Activated naive CD4-positive, alpha-beta T cell treated with anti-CD3 and anti-CD28 coated beads for 36 hours (primary cell): ENCODE measurements at regions not wholly inside any gene's neighbourhood (a gene's known extent, or its start where the extent isn't known, plus 50 kb on each side); places are given as distances from the start of the nearest gene placed in this dataset.

Experiments
- CTCF ChIA-PET: fragments of 350-600 bp; sonication (Branson Sonifier 250); formaldehyde crosslinking; loops from one replicate; lab custom pipeline; 2021; ENCODE audit warnings: antibody characterized with exemption; lab: Charles Lee
- DNase-seq: peaks from one replicate; pipeline ENCODE4 v3.0.0-alpha.2; 2020
- H3K27ac Mint-ChIP-seq: one replicate; pipeline ENCODE4 v1.8.0; 2021; ENCODE audit warnings: mild to moderate bottlenecking, mixed read lengths
- H3K27me3 Mint-ChIP-seq: one replicate; pipeline ENCODE4 v1.8.0; 2021; ENCODE audit warnings: low read depth, mixed read lengths
- H3K36me3 Mint-ChIP-seq: one replicate; pipeline ENCODE4 v1.8.0; 2021; ENCODE audit warnings: low read depth, mixed read lengths
- H3K4me1 Mint-ChIP-seq: one replicate; pipeline ENCODE4 v1.8.0; 2021; ENCODE audit warnings: low read depth, mixed read lengths
- H3K4me3 Mint-ChIP-seq: one replicate; pipeline ENCODE4 v1.8.0; 2021; ENCODE audit warnings: mild to moderate bottlenecking, moderate library complexity, mixed read lengths
- H3K9me3 Mint-ChIP-seq: one replicate; pipeline ENCODE4 v1.8.0; 2021; ENCODE audit warnings: mixed read lengths
- intact Hi-C: fragments of 100-400 bp; cut with micrococcal nuclease; formaldehyde crosslinking; loops from one replicate; pipeline ENCODE4 v1.15.1; 2023

- Mint-ChIP-seq H3K27ac (no peak overlapping the region), H3K4me3 (no peak overlapping the region), H3K36me3 (no peaks in the 10 kb centered on the region), H3K27me3 (no peaks in the 10 kb centered on the region), H3K9me3 (no peaks in the 10 kb centered on the region), H3K4me1 (no peaks in the 10 kb centered on the region)
- no peak for DNase-seq
- CTCF ChIA-PET, result no interaction called here
- intact Hi-C loops, result no loop called here
These were observed 620.2 kb upstream of the NETO1 start for GRCh38 chr18:73487966-73488365.

- no peaks in the 10 kb centered on the region for H3K4me1 Mint-ChIP-seq
- H3K27me3 Mint-ChIP-seq, result no peaks in the 10 kb centered on the region
- H3K4me3 Mint-ChIP-seq, result no peak overlapping the region
- no peak for DNase-seq
- no peak overlapping the region for H3K27ac Mint-ChIP-seq
- no peaks in the 10 kb centered on the region for H3K9me3 Mint-ChIP-seq
- intact Hi-C loops, result no loop called here
- no peaks in the 10 kb centered on the region for H3K36me3 Mint-ChIP-seq
- CTCF ChIA-PET, result no interaction called here
These were observed 617.4 kb upstream of the NETO1 start for GRCh38 chr18:73485166-73485565.

- no peak overlapping the region for H3K4me3 Mint-ChIP-seq
- no peak overlapping the region for H3K27ac Mint-ChIP-seq
- H3K36me3 Mint-ChIP-seq, result no peaks in the 10 kb centered on the region
- intact Hi-C loops, result no loop called here
- DNase-seq, result no peak
- H3K27me3 Mint-ChIP-seq, result no peaks in the 10 kb centered on the region
- no peaks in the 10 kb centered on the region for H3K9me3 Mint-ChIP-seq
- H3K4me1 Mint-ChIP-seq, result no peaks in the 10 kb centered on the region
- CTCF ChIA-PET, result no interaction called here
These were observed 615.1 kb upstream of the NETO1 start for GRCh38 chr18:73482901-73483300.

GRCh38 chr18:73479477-73479876 is 611.7 kb upstream of the NETO1 start:
- no peak for DNase-seq
- Mint-ChIP-seq H3K36me3 (no peaks in the 10 kb centered on the region), H3K4me1 (no peaks in the 10 kb centered on the region), H3K27ac (no peak overlapping the region), H3K4me3 (no peak overlapping the region), H3K9me3 (peaks cover 2% of the 10 kb centered on the region), H3K27me3 (no peaks in the 10 kb centered on the region)
- intact Hi-C loops, result no loop called here
- CTCF ChIA-PET, result no interaction called here

- CTCF ChIA-PET, result no interaction called here
- no peak overlapping the region for H3K4me3 Mint-ChIP-seq
- intact Hi-C loops, result no loop called here
- peaks cover 2% of the 10 kb centered on the region for H3K9me3 Mint-ChIP-seq
- no peaks in the 10 kb centered on the region for H3K4me1 Mint-ChIP-seq
- no peaks in the 10 kb centered on the region for H3K36me3 Mint-ChIP-seq
- H3K27me3 Mint-ChIP-seq, result no peaks in the 10 kb centered on the region
- no peak overlapping the region for H3K27ac Mint-ChIP-seq
- no peak for DNase-seq
These were observed 610.4 kb upstream of the NETO1 start for GRCh38 chr18:73478191-73478590.

GRCh38 chr18:73476031-73476430 is 608.2 kb upstream of the NETO1 start:
- H3K27me3 Mint-ChIP-seq, result no peaks in the 10 kb centered on the region
- no peak overlapping the region for H3K4me3 Mint-ChIP-seq
- no peaks in the 10 kb centered on the region for H3K36me3 Mint-ChIP-seq
- H3K27ac Mint-ChIP-seq, result no peak overlapping the region
- H3K9me3 Mint-ChIP-seq, result peaks cover 3% of the 10 kb centered on the region
- H3K4me1 Mint-ChIP-seq, result no peaks in the 10 kb centered on the region
- DNase-seq, result no peak
- CTCF ChIA-PET, result no interaction called here
- intact Hi-C loops, result no loop called here

GRCh38 chr18:73462092-73462491 is 594.3 kb upstream of the NETO1 start:
- H3K36me3 Mint-ChIP-seq, result no peaks in the 10 kb centered on the region

GRCh38 chr18:73461780-73462059 is 593.9 kb upstream of the NETO1 start:
- Mint-ChIP-seq H3K9me3 (peaks cover 2% of the 10 kb centered on the region), H3K27me3 (no peaks in the 10 kb centered on the region), H3K4me1 (no peaks in the 10 kb centered on the region), H3K36me3 (no peaks in the 10 kb centered on the region), H3K4me3 (no peak overlapping the region), H3K27ac (no peak overlapping the region)
- CTCF ChIA-PET, result no interaction called here
- DNase-seq, result no peak
- intact Hi-C loops, result no loop called here

More at GRCh38 chr18:73462092-73462491, 594.3 kb upstream of the NETO1 start:
- no peak for DNase-seq
- Mint-ChIP-seq H3K4me1 (no peaks in the 10 kb centered on the region), H3K27ac (no peak overlapping the region), H3K9me3 (peaks cover 2% of the 10 kb centered on the region), H3K27me3 (no peaks in the 10 kb centered on the region), H3K4me3 (no peak overlapping the region)
- CTCF ChIA-PET, result no interaction called here
- intact Hi-C loops, result no loop called here

- Mint-ChIP-seq H3K9me3 (peaks cover 2% of the 10 kb centered on the region), H3K27ac (no peak overlapping the region), H3K27me3 (no peaks in the 10 kb centered on the region), H3K4me1 (no peaks in the 10 kb centered on the region), H3K36me3 (no peaks in the 10 kb centered on the region), H3K4me3 (no peak overlapping the region)
- no peak for DNase-seq
- CTCF ChIA-PET, result no interaction called here
- intact Hi-C loops, result no loop called here
These were observed 593.4 kb upstream of the NETO1 start for GRCh38 chr18:73461038-73461779.

- Mint-ChIP-seq H3K4me3 (no peak overlapping the region), H3K27me3 (no peaks in the 10 kb centered on the region), H3K9me3 (peaks cover 3% of the 10 kb centered on the region), H3K4me1 (no peaks in the 10 kb centered on the region), H3K27ac (no peak overlapping the region), H3K36me3 (no peaks in the 10 kb centered on the region)
- no peak for DNase-seq
- CTCF ChIA-PET, result no interaction called here
- intact Hi-C loops, result no loop called here
These were observed 590.6 kb upstream of the NETO1 start for GRCh38 chr18:73458186-73458964.

GRCh38 chr18:73456643-73457042 is 588.9 kb upstream of the NETO1 start:
- no peaks in the 10 kb centered on the region for H3K27me3 Mint-ChIP-seq
- no peaks in the 10 kb centered on the region for H3K36me3 Mint-ChIP-seq
- H3K9me3 Mint-ChIP-seq, result peaks cover 5% of the 10 kb centered on the region
- DNase-seq, result no peak
- no peaks in the 10 kb centered on the region for H3K4me1 Mint-ChIP-seq
- H3K27ac Mint-ChIP-seq, result no peak overlapping the region
- CTCF ChIA-PET, result no interaction called here
- intact Hi-C loops, result no loop called here
- H3K4me3 Mint-ChIP-seq, result no peak overlapping the region

- no peak overlapping the region for H3K4me3 Mint-ChIP-seq
- DNase-seq, result no peak
- H3K36me3 Mint-ChIP-seq, result no peaks in the 10 kb centered on the region
- H3K27ac Mint-ChIP-seq, result no peak overlapping the region
- intact Hi-C loops, result no loop called here
- CTCF ChIA-PET, result no interaction called here
- H3K27me3 Mint-ChIP-seq, result no peaks in the 10 kb centered on the region
- H3K4me1 Mint-ChIP-seq, result no peaks in the 10 kb centered on the region
- H3K9me3 Mint-ChIP-seq, result peaks cover 10% of the 10 kb centered on the region
These were observed 585.1 kb upstream of the NETO1 start for GRCh38 chr18:73452866-73453265.

- H3K27me3 Mint-ChIP-seq, result no peaks in the 10 kb centered on the region
- H3K36me3 Mint-ChIP-seq, result no peaks in the 10 kb centered on the region
- no peak overlapping the region for H3K27ac Mint-ChIP-seq
- intact Hi-C loops, result no loop called here
- H3K9me3 Mint-ChIP-seq, result peaks cover 7% of the 10 kb centered on the region
- CTCF ChIA-PET, result no interaction called here
- H3K4me1 Mint-ChIP-seq, result no peaks in the 10 kb centered on the region
- no peak for DNase-seq
- no peak overlapping the region for H3K4me3 Mint-ChIP-seq
These were observed 578.7 kb upstream of the NETO1 start for GRCh38 chr18:73446502-73446901.
